BLaER1 (cell line): ENCODE measurements at regions not wholly inside any gene's neighbourhood (a gene's known extent, or its start where the extent isn't known, plus 50 kb on each side); places are given as distances from the start of the nearest gene placed in this dataset.
"Not testable (repeated sequence)": the region's sequence is repeated elsewhere in the genome, so short reads cannot be mapped to it uniquely, and the experiment has no call there.

ENCODE experiments used
- H3K27ac ChIP-seq: shearing (Covaris generic); formaldehyde crosslinking; 2 replicates; pipeline ENCODE4 v1.8.1; 2022
- H3K27me3 ChIP-seq: shearing (Covaris generic); formaldehyde crosslinking; 2 replicates; pipeline ENCODE4 v1.8.1; 2022
- H3K36me3 ChIP-seq: shearing (Covaris generic); formaldehyde crosslinking; 2 replicates; pipeline ENCODE4 v1.8.1; 2022
- H3K4me1 ChIP-seq: shearing (Covaris generic); formaldehyde crosslinking; 2 replicates; pipeline ENCODE4 v1.8.1; 2022
- H3K4me2 ChIP-seq: shearing (Covaris generic); formaldehyde crosslinking; 2 replicates; pipeline ENCODE4 v1.8.1; 2022
- H3K4me3 ChIP-seq: shearing (Covaris generic); formaldehyde crosslinking; 2 replicates; pipeline ENCODE4 v1.8.1; 2022
- H3K9ac ChIP-seq: shearing (Covaris generic); formaldehyde crosslinking; 2 replicates; pipeline ENCODE4 v1.8.1; 2022
- H3K9me3 ChIP-seq: shearing (Covaris generic); formaldehyde crosslinking; 2 replicates; pipeline ENCODE4 v1.8.1; 2022
- H4K20me1 ChIP-seq: shearing (Covaris generic); formaldehyde crosslinking; 2 replicates; pipeline ENCODE4 v1.8.1; 2022
- Cebpa-rat ChIP-seq: shearing (Covaris generic); IDR thresholded peaks from 2 replicates; pipeline ENCODE4 v1.8.1; 2022

DNA sequence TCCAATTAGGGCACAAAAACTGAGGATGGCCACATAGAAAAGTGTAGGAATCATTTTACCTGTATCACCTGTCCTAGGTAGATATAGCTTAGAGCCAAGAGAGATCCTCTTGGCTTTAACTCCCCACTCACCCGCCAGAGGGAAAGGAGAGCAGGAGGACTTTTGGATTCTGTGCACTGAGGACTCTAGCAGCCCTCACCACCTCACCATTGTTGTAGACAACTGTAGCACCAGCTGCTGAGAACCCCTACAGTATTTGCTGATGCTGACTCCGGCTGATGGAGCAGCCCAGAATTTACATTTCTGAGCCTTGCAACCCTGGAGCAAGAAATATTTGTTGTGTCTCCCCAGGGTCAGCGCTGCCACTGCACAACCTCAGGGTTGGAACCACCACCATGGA lies 2044.4 kb downstream of the OLFM4 start:
- Histone ChIP-seq H3K36me3 (no peaks in the 10 kb centered on the region), H3K9me3 (no peaks in the 10 kb centered on the region), H3K27me3 (no peaks in the 10 kb centered on the region), H3K27ac (no peak overlapping the region), H3K4me1 (no peaks in the 10 kb centered on the region), H3K9ac (no peak overlapping the region), H4K20me1 (no peaks in the 10 kb centered on the region), H3K4me3 (no peak overlapping the region), H3K4me2 (no peak overlapping the region)
- TF ChIP-seq Cebpa-rat = no peak

DNA sequence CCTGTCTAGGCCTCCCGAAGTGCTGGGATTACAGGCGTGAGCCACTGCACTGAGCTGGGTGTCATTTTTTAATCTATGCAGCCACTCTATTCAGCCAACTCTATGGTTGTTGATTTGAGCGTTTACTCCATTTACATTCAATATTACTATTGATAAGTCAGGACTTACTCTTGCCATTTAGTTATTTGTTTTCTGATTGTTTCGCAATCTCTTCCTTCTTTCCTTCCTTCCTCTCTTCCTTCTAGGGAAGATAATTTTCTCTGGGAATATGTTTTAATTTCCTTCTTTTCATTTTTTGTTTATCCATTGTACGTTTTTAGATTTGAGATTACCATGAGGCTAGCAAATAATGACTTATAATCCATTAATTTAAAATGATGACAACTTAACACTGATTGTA lies 2056.0 kb downstream of the OLFM4 start:
- no peak for TF ChIP-seq Cebpa-rat

DNA sequence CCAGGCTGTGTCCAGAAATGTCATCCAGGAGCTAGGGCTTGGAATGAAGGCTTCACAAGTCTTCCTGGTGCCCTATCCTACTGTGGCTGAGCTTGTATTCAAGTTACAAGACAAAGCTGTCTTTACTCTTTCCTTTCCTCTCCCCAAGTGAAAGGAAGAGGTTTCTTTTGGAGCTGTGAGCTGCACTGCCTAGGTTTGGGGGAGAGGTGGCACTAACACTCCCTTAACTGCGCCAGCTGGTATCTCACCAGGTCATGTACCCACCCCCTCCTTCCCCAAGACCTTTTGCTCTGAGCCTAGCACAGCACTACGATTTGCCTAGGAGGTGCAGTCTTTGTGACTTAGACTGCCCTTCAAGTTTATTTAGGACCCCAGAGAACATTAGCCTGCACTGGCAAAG lies 2053.6 kb upstream of the PRR20A start:
- Histone ChIP-seq H3K9ac (no peak overlapping the region), H4K20me1 (no peaks in the 10 kb centered on the region), H3K4me3 (no peak overlapping the region), H3K4me2 (no peak overlapping the region), H3K27ac (no peak overlapping the region), H3K27me3 (no peaks in the 10 kb centered on the region), H3K9me3 (no peaks in the 10 kb centered on the region), H3K4me1 (no peaks in the 10 kb centered on the region), H3K36me3 (no peaks in the 10 kb centered on the region)
- TF ChIP-seq Cebpa-rat = no peak

More for the DNA sequence above, 2056.0 kb downstream of the OLFM4 start:
- Histone ChIP-seq H3K4me2 (no peak overlapping the region), H3K4me3 (no peak overlapping the region), H3K9me3 (no peaks in the 10 kb centered on the region), H3K4me1 (no peaks in the 10 kb centered on the region), H3K9ac (no peak overlapping the region), H3K27ac (no peak overlapping the region), H4K20me1 (no peaks in the 10 kb centered on the region), H3K27me3 (no peaks in the 10 kb centered on the region), H3K36me3 (no peaks in the 10 kb centered on the region)

DNA sequence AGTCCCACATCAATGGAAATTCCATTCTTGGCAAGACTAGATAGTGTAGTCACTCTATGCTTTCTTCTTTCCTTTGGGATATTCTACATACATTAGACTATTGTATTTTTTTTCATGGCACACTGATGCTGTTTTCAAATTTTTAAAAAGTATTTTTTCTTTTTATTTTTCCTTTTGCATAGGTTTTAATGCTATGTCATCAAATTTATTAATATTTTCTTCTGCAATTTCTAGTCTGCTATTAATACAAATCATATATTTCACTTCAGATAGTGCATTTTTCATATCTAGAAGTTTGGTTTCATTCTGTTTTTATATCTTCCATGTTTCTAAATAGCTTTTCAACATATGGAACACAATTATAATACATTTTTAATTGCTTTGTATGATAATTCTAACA lies 2050.1 kb upstream of the PRR20A start:
- H3K4me1 ChIP-seq = no peaks in the 10 kb centered on the region
- H3K9me3 ChIP-seq = no peaks in the 10 kb centered on the region
- no peaks in the 10 kb centered on the region for H3K27me3 ChIP-seq
- H3K4me2 ChIP-seq = no peak overlapping the region
- no peak overlapping the region for H3K9ac ChIP-seq
- H3K27ac ChIP-seq = no peak overlapping the region
- H3K36me3 ChIP-seq = no peaks in the 10 kb centered on the region
- H4K20me1 ChIP-seq = no peaks in the 10 kb centered on the region
- TF ChIP-seq Cebpa-rat = no peak
- no peak overlapping the region for H3K4me3 ChIP-seq

DNA sequence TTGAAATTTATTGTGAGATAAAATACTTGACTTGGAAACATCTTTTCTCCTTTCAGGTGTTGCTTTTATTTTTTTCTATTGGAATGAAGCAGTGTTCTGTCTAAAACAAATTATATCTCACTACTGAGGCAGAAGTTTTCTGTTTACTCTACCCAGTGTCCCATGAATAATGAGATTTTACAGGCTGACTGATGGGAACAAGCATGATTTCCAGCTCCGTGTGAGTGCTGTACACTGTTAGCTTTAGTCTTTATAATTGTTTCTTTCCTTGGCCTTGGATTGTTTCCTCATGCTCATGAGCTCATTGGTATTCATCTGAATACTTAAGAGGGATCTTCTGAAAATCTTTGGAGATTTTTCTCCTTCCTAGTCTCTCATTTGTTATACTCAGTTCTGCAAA lies 2049.5 kb upstream of the PRR20A start:
- H4K20me1 ChIP-seq = no peaks in the 10 kb centered on the region
- no peak overlapping the region for H3K27ac ChIP-seq
- no peaks in the 10 kb centered on the region for H3K4me1 ChIP-seq
- no peak overlapping the region for H3K4me2 ChIP-seq
- no peaks in the 10 kb centered on the region for H3K36me3 ChIP-seq
- TF ChIP-seq Cebpa-rat = no peak
- no peaks in the 10 kb centered on the region for H3K27me3 ChIP-seq
- no peak overlapping the region for H3K9ac ChIP-seq
- no peak overlapping the region for H3K4me3 ChIP-seq
- no peaks in the 10 kb centered on the region for H3K9me3 ChIP-seq

DNA sequence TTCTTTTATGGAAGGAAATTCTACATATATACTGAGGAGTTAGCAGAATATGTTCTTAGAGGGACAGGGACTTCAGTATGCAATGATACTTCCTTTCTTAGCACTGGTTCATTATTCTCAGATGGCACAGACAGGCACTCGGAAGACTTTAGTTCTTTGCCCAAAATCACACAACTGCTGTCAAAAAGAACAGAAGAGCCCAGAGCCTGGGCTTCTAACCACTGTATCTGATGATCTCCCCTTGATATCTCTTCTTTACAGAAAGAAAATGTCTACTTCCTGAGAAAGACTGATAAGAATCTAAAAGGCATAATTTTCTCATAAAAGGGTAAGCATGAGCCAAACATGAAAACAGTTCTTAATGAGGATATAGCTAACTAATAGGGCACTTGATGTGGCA lies 2034.2 kb upstream of the PRR20A start:
- Histone ChIP-seq H3K27me3 (no peaks in the 10 kb centered on the region), H3K9ac (no peak overlapping the region), H3K36me3 (no peaks in the 10 kb centered on the region), H4K20me1 (no peaks in the 10 kb centered on the region), H3K4me1 (no peaks in the 10 kb centered on the region), H3K4me2 (no peak overlapping the region), H3K9me3 (no peaks in the 10 kb centered on the region), H3K27ac (no peak overlapping the region), H3K4me3 (no peak overlapping the region)
- TF ChIP-seq Cebpa-rat = no peak

DNA sequence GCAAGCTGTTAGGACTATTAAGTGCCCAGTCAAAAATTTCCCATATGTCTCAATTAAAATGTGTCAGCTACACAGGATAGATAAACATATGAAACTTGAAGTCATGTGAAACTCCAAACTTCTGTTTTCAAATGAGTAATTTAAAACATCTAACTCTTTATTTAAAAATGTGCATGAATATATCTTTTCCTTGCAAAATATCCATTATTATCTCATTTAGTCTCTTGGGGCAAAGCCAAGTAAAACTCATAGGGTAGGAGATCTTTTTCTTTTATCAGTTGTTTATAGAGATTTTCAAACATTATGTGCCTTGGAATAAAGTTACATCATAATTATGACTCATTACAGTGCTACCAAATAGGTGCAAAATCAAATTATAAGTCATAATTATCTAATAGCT lies 2020.1 kb upstream of the PRR20A start:
- Histone ChIP-seq H3K4me1 (no peaks in the 10 kb centered on the region), H3K36me3 (no peaks in the 10 kb centered on the region), H3K27me3 (no peaks in the 10 kb centered on the region), H4K20me1 (no peaks in the 10 kb centered on the region), H3K4me3 (no peak overlapping the region), H3K27ac (no peak overlapping the region), H3K9me3 (no peaks in the 10 kb centered on the region), H3K9ac (no peak overlapping the region), H3K4me2 (no peak overlapping the region)
- no peak for TF ChIP-seq Cebpa-rat

DNA sequence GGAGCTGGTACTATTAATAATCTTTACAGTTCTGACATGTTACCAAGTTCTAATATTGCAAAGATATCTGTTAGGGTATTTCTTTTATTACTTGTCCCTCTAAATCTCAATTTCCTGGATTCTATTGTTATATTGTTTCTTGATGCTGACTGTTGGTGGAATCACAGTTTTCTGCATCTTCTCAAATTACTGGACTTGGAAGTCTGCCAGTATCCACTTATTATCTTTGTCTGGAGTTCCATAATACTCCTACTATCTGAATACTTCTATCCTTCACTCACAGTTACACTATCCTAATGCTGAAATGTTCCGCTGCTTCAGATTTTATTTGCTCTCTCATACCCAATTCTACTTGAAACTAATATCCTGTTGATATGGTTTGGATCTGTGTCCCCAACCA lies 1985.7 kb upstream of the PRR20A start:
- H3K9me3 ChIP-seq = no peaks in the 10 kb centered on the region
- H4K20me1 ChIP-seq = no peaks in the 10 kb centered on the region
- no peaks in the 10 kb centered on the region for H3K4me1 ChIP-seq
- no peak for TF ChIP-seq Cebpa-rat
- H3K27ac ChIP-seq = no peak overlapping the region
- H3K4me2 ChIP-seq = no peak overlapping the region
- no peak overlapping the region for H3K4me3 ChIP-seq
- H3K27me3 ChIP-seq = no peaks in the 10 kb centered on the region
- no peak overlapping the region for H3K9ac ChIP-seq
- no peaks in the 10 kb centered on the region for H3K36me3 ChIP-seq

DNA sequence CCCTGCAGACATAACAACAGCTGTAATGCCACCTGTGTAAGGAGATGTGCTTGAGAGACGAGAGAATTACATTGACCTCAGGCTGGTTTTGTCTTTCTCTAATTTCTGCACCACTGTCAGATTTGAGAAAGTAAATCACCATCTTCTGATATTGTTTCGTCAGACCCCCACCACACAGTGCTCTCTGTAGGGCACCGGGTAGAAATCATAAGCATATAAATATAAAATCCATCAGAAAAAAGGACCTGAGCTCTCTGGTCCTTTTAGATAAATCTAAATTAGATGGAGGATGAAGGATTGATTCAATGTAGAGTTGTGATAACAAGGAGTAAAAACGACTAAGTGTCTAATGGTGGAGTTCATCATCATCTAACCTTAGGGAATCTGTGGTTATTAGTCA lies 1981.0 kb upstream of the PRR20A start:
- Histone ChIP-seq H3K9ac (no peak overlapping the region), H3K27me3 (no peaks in the 10 kb centered on the region), H3K9me3 (no peaks in the 10 kb centered on the region), H4K20me1 (no peaks in the 10 kb centered on the region), H3K4me1 (no peaks in the 10 kb centered on the region), H3K4me2 (no peak overlapping the region), H3K27ac (no peak overlapping the region), H3K36me3 (no peaks in the 10 kb centered on the region), H3K4me3 (no peak overlapping the region)
- no peak for TF ChIP-seq Cebpa-rat

DNA sequence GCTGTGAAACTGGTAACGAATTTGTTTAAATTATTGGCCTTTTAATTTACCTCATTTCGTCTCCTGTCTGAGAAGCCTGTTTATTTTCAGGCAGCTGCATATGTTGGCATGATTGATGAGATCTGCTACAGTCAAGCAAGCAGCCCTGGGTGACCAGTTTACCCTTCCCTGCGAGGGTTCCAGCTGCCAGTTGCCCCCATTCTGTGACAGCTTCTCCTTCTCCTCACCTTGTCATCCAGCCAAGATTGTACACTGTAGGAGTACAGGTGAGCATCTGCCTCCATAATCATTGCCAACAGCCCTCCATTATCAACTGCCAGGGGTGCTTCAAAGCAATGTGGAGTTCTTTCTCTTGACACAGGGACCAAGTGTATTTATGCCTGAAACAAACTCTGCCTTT lies 1979.9 kb upstream of the PRR20A start:
- Histone ChIP-seq H4K20me1 (no peaks in the 10 kb centered on the region), H3K27ac (no peak overlapping the region), H3K4me1 (no peaks in the 10 kb centered on the region), H3K9ac (no peak overlapping the region), H3K9me3 (no peaks in the 10 kb centered on the region), H3K4me2 (no peak overlapping the region), H3K4me3 (no peak overlapping the region), H3K27me3 (no peaks in the 10 kb centered on the region), H3K36me3 (no peaks in the 10 kb centered on the region)
- no peak for TF ChIP-seq Cebpa-rat

DNA sequence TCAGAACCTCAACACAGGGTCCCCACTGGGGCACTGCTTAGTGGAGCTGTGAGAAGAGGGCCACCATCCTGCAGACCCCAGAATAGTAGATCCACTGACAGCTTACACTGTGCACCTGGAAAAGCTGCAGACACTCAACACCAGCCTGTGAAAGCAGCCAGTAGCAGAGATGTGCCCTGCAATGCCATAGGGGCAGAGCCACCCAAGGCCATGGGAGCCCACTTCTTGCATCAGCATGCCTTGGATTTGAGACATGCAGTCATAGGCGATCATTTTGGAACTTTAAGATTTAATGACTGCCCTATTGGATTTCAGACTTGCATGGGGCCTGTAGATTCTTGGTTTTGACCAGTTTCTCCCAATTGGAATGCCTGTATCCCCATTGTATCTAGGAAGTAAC lies 1962.1 kb upstream of the PRR20A start:
- peaks cover 10% of the 10 kb centered on the region; the same call in 1 of the 2 replicates for H3K9me3 ChIP-seq
- H4K20me1 ChIP-seq, H3K27me3 ChIP-seq: not testable (repeated sequence)

More for the DNA sequence above, 1962.1 kb upstream of the PRR20A start:
- not testable (repeated sequence) for H3K36me3 ChIP-seq, H3K4me3 ChIP-seq, H3K27ac ChIP-seq, H3K4me2 ChIP-seq, H3K4me1 ChIP-seq, H3K9ac ChIP-seq
